ENCODE measurements at regions not wholly inside any gene's neighbourhood (a gene's known extent, or its start where the extent isn't known, plus 50 kb on each side); places are given as distances from the start of the nearest gene placed in this dataset.

DNA sequence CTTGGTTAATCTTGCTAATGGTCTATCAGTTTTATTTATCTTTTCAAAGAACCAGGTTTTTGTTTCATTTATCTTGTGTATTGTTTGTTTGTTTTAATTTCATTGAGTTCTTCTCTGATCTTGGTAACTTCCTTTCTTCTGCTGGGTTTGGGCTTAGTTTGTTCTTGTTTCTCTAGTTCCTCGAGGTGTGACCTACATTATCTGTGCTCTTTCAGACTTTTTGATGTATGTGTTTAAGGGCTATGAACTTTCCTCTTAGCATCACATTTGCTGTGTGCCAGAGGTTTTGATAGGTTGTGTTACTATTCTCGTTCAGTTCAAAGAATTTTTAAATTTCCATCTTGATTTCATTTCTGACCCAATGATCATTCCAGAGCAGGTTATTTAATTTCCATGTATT, 365.4 kb upstream of the GATB start:
- Histone ChIP-seq H3K27me3 (ENCODE audit: control insufficient read depth in 1 of 2, insufficient read depth in 2 of 2, low read length in 2 of 2) (no peaks in the 10 kb centered on the region), H3K27ac (ENCODE audit: low read depth, low read length) (no peak overlapping the region), H3K36me3 (ENCODE audit: control insufficient read depth in 1 of 2, insufficient read depth in 2 of 2, low read length in 2 of 2) (no peaks in the 10 kb centered on the region), H3K4me3 (ENCODE audit: low read depth in 1 of 2, low read length in 2 of 2) (no peak overlapping the region), H3K9ac (ENCODE audit: low read depth in 1 of 2, low read length in 2 of 2) (no peak overlapping the region), H3K9me3 (ENCODE audit: control insufficient read depth in 1 of 2, low read length in 2 of 2) (peaks cover 0 to 5% of the 10 kb centered on the region in 2 donors), H3K4me1 (ENCODE audit: control insufficient read depth in 1 of 2, insufficient read depth in 2 of 2, low read length in 2 of 2) (no peaks in the 10 kb centered on the region)

DNA sequence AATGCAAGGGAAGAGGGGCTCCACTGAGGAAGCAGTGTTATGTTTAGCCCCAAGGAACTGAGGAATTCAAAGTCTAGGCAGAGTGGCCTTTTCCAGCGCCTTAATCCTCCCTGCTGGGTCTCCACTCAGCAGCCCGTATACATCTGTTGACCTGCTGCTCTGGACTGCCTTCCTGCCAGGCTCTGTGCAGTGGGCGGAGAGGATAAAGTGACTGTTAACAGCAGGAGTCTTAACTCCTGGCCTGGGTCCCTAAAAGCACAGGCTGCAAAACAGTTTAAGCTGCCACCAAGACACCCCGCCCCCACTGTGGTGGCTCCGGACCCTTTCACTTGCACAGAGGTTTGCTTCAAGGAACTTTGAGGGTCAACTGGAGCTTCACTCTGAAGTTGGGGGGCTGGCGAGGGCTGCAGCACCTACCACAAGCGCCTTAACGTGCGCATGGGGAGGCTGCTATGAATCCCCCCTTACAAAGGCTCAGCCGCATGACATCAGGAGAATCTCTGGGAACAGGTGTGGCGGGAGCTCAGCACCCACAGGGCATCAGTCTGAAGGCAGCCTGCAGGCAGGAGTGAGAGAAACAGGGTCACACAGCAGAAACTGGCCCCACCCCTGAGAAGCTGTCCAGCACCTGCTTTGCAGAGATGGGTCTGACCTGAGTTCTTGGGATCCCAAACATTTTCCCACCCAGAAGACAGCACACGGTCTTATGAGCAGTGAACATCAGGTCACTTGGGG, 358.2 kb upstream of the GATB start:
- Histone ChIP-seq H3K4me3 (ENCODE audit: low read depth in 1 of 2, low read length in 2 of 2) (no peak overlapping the region), H3K9me3 (ENCODE audit: control insufficient read depth in 1 of 2, low read length in 2 of 2) (peaks cover 0 to 5% of the 10 kb centered on the region in 2 donors), H3K27ac (ENCODE audit: low read depth, low read length) (no peak overlapping the region), H3K4me1 (ENCODE audit: control insufficient read depth in 1 of 2, insufficient read depth in 2 of 2, low read length in 2 of 2) (no peaks in the 10 kb centered on the region), H3K9ac (ENCODE audit: low read depth in 1 of 2, low read length in 2 of 2) (no peak overlapping the region), H3K27me3 (ENCODE audit: control insufficient read depth in 1 of 2, insufficient read depth in 2 of 2, low read length in 2 of 2) (peaks cover 0 to 4% of the 10 kb centered on the region in 2 donors), H3K36me3 (ENCODE audit: control insufficient read depth in 1 of 2, insufficient read depth in 2 of 2, low read length in 2 of 2) (no peaks in the 10 kb centered on the region)

DNA sequence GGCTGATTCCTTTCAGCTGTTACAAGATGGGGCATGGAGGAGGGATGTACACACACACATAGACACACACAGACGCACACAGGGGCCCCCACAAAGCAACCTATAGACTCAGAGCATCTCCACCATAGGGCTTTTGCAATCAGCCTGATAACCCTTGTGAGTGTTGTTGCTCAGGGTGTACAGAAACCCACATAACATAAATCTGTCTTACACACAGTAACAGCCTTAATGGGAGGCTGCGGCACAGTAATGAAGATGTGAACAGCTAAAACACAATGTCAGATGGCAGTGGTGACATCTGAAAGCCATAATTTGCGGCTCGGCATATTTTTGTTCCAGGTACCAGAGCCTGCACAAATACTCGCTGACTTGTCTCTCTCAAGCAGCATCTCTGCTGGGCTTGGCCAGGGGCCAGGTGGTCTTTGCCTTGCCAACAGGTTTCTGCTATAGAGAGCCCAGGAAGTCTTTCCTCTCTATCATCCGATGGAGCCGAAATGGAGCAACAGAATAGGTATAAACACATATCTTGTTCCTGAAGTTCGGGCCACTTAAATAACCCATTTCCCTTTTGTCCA, 357.2 kb upstream of the GATB start:
- no peaks in the 10 kb centered on the region for H3K36me3 ChIP-seq (ENCODE audit: control insufficient read depth in 1 of 2, insufficient read depth in 2 of 2, low read length in 2 of 2)
- H3K4me3 ChIP-seq (ENCODE audit: low read depth in 1 of 2, low read length in 2 of 2): no peak overlapping the region
- H3K27ac ChIP-seq (ENCODE audit: low read depth, low read length): no peak overlapping the region
- H3K4me1 ChIP-seq (ENCODE audit: control insufficient read depth in 1 of 2, insufficient read depth in 2 of 2, low read length in 2 of 2): no peaks in the 10 kb centered on the region
- peaks cover 0 to 5% of the 10 kb centered on the region in 2 donors for H3K9me3 ChIP-seq (ENCODE audit: control insufficient read depth in 1 of 2, low read length in 2 of 2)
- H3K9ac ChIP-seq (ENCODE audit: low read depth in 1 of 2, low read length in 2 of 2): no peak overlapping the region
- H3K27me3 ChIP-seq (ENCODE audit: control insufficient read depth in 1 of 2, insufficient read depth in 2 of 2, low read length in 2 of 2): peaks cover 0 to 4% of the 10 kb centered on the region in 2 donors

DNA sequence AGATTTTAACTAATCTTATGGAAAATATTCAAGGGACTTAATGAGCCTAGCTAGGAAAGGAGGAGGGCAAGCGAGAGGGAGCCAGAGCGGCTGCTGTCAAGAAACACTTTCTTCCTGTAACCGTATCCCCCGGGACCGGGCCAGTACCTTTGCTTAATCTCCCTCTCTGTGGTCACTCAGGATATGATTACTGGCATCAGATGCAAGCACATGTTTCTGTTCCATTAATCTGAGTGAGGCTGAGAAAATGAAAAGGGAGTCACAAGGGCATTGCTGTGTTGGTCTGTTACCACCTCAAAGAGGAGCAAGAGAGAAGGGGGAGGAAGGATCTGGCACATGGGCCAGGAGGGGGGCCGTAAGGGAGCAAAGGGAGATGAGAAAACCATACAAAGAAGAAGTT, 356.7 kb upstream of the GATB start:
- peaks cover 0 to 4% of the 10 kb centered on the region in 2 donors for H3K27me3 ChIP-seq (ENCODE audit: control insufficient read depth in 1 of 2, insufficient read depth in 2 of 2, low read length in 2 of 2)
- no peaks in the 10 kb centered on the region for H3K4me1 ChIP-seq (ENCODE audit: control insufficient read depth in 1 of 2, insufficient read depth in 2 of 2, low read length in 2 of 2)
- H3K27ac ChIP-seq (ENCODE audit: low read depth, low read length): no peak overlapping the region
- peaks cover 0 to 5% of the 10 kb centered on the region in 2 donors for H3K9me3 ChIP-seq (ENCODE audit: control insufficient read depth in 1 of 2, low read length in 2 of 2)
- H3K9ac ChIP-seq (ENCODE audit: low read depth in 1 of 2, low read length in 2 of 2): no peak overlapping the region
- H3K4me3 ChIP-seq (ENCODE audit: low read depth in 1 of 2, low read length in 2 of 2): no peak overlapping the region
- H3K36me3 ChIP-seq (ENCODE audit: control insufficient read depth in 1 of 2, insufficient read depth in 2 of 2, low read length in 2 of 2): no peaks in the 10 kb centered on the region

DNA sequence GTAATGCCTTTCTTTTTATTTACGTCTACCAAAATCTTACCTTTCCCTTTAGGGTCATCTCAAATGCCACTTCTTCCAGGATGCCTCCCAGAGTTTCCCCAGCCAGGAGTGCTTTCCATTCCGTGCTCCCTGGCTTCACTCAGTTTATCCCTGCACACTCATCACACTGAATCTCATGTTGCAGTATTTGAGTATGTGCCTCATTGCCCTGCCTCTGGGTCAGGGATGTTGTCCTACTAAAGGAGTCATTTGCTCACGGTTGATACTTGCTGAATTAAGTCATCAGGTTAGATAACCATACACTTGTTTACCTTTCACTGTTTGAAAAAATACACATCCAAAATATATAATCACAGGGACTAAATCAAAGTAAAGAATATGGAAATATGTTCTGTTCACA, 356.2 kb upstream of the GATB start:
- no peak overlapping the region for H3K9ac ChIP-seq (ENCODE audit: low read depth in 1 of 2, low read length in 2 of 2)
- H3K9me3 ChIP-seq (ENCODE audit: control insufficient read depth in 1 of 2, low read length in 2 of 2): peaks cover 0 to 3% of the 10 kb centered on the region in 2 donors
- H3K27me3 ChIP-seq (ENCODE audit: control insufficient read depth in 1 of 2, insufficient read depth in 2 of 2, low read length in 2 of 2): peaks cover 0 to 4% of the 10 kb centered on the region in 2 donors
- H3K36me3 ChIP-seq (ENCODE audit: control insufficient read depth in 1 of 2, insufficient read depth in 2 of 2, low read length in 2 of 2): no peaks in the 10 kb centered on the region
- no peak overlapping the region for H3K4me3 ChIP-seq (ENCODE audit: low read depth in 1 of 2, low read length in 2 of 2)
- no peak overlapping the region for H3K27ac ChIP-seq (ENCODE audit: low read depth, low read length)
- no peaks in the 10 kb centered on the region for H3K4me1 ChIP-seq (ENCODE audit: control insufficient read depth in 1 of 2, insufficient read depth in 2 of 2, low read length in 2 of 2)

DNA sequence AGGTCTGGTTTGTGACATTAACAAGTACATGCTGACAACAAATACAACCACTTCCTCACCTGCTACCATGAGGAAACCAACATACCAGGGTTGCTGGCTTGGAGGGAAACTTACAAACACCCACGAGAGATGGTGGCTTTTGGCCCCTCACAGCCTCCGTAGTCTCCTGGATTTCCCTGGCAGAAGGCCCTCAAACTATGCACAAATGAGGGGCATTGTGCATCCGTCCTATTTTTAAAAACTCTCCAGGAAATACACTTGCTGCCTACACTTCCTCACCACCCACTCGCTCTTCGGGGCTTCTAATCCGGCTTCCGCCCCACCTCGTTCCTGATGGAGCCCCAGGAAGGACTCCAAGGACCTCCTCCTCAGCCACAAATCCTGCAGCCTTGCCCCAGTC, 355.0 kb upstream of the GATB start:
- no peak overlapping the region for H3K27ac ChIP-seq (ENCODE audit: low read depth, low read length)
- no peaks in the 10 kb centered on the region for H3K4me1 ChIP-seq (ENCODE audit: control insufficient read depth in 1 of 2, insufficient read depth in 2 of 2, low read length in 2 of 2)
- H3K4me3 ChIP-seq (ENCODE audit: low read depth in 1 of 2, low read length in 2 of 2): no peak overlapping the region
- H3K36me3 ChIP-seq (ENCODE audit: control insufficient read depth in 1 of 2, insufficient read depth in 2 of 2, low read length in 2 of 2): no peaks in the 10 kb centered on the region
- no peak overlapping the region for H3K9ac ChIP-seq (ENCODE audit: low read depth in 1 of 2, low read length in 2 of 2)
- H3K27me3 ChIP-seq (ENCODE audit: control insufficient read depth in 1 of 2, insufficient read depth in 2 of 2, low read length in 2 of 2): peaks cover 0 to 4% of the 10 kb centered on the region in 2 donors
- H3K9me3 ChIP-seq (ENCODE audit: control insufficient read depth in 1 of 2, low read length in 2 of 2): no peaks in the 10 kb centered on the region

DNA sequence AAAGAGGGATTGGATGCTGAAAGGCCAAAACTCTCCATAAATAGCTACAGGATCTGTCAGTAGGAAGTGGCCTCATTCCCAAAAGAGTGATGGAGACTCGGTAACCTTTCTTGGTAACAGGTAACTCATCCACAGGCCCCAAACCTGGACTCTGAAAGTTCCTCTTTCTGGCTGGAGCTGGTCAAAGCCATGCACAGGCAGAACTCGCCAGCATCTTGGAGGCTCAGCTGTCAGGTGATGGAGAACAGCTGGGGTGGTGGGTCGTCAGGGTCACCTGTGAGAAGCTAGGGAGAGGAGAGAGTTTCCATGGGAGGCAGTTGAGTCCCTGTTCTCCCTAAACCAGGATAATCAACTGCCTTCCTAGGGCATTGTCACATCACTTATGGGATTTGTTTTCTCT, 354.3 kb upstream of the GATB start:
- Histone ChIP-seq H3K4me3 (ENCODE audit: low read depth in 1 of 2, low read length in 2 of 2) (no peak overlapping the region), H3K27ac (ENCODE audit: low read depth, low read length) (no peak overlapping the region), H3K9ac (ENCODE audit: low read depth in 1 of 2, low read length in 2 of 2) (no peak overlapping the region), H3K4me1 (ENCODE audit: control insufficient read depth in 1 of 2, insufficient read depth in 2 of 2, low read length in 2 of 2) (no peaks in the 10 kb centered on the region), H3K9me3 (ENCODE audit: control insufficient read depth in 1 of 2, low read length in 2 of 2) (no peaks in the 10 kb centered on the region), H3K36me3 (ENCODE audit: control insufficient read depth in 1 of 2, insufficient read depth in 2 of 2, low read length in 2 of 2) (no peaks in the 10 kb centered on the region), H3K27me3 (ENCODE audit: control insufficient read depth in 1 of 2, insufficient read depth in 2 of 2, low read length in 2 of 2) (peaks cover 0 to 4% of the 10 kb centered on the region in 2 donors)

DNA sequence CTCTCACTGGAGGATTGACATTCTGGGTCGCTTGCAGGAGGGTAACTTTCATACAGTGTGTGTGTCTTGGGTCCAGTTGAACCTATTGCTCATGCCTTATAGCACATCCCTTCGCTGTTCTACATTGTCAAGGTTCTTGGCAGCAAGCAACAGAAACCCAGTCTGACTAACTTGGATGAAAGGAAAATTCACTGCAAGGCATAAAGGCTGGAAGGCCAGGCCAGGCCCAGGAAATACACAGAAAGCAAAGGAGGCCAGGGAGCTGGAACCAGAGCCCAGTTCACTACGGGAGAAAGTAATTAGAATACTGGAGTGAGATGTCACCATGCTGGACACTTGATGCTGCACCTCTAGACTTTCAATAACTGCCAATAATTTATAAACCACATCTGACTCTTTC, 353.8 kb upstream of the GATB start:
- no peaks in the 10 kb centered on the region for H3K4me1 ChIP-seq (ENCODE audit: control insufficient read depth in 1 of 2, insufficient read depth in 2 of 2, low read length in 2 of 2)
- H3K4me3 ChIP-seq (ENCODE audit: low read depth in 1 of 2, low read length in 2 of 2): no peak overlapping the region
- no peak overlapping the region for H3K9ac ChIP-seq (ENCODE audit: low read depth in 1 of 2, low read length in 2 of 2)
- H3K27ac ChIP-seq (ENCODE audit: low read depth, low read length): no peak overlapping the region
- no peaks in the 10 kb centered on the region for H3K9me3 ChIP-seq (ENCODE audit: control insufficient read depth in 1 of 2, low read length in 2 of 2)
- no peaks in the 10 kb centered on the region for H3K36me3 ChIP-seq (ENCODE audit: control insufficient read depth in 1 of 2, insufficient read depth in 2 of 2, low read length in 2 of 2)
- peaks cover 0 to 4% of the 10 kb centered on the region in 2 donors for H3K27me3 ChIP-seq (ENCODE audit: control insufficient read depth in 1 of 2, insufficient read depth in 2 of 2, low read length in 2 of 2)

DNA sequence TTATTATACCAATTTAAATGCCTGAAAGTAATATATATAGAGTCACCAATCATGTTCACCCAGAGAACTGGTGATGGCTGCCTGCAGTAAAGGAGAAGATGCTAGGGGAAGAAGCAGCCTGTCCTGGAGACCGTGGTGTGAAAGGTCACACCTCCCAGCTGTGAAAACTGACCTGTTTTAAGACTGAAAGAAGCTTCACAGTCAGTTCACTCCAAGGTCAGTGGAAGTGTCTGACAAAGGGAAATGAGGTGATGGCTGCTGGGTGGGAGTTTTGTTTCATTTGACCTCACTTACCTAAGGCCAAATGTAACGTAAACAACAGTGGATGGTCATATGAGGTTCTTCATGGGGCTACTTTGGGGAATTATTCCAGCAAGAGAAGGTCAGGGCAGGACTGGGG, 352.1 kb upstream of the GATB start:
- Histone ChIP-seq H3K9me3 (ENCODE audit: control insufficient read depth in 1 of 2, low read length in 2 of 2) (no peaks in the 10 kb centered on the region), H3K27ac (ENCODE audit: low read depth, low read length) (no peak overlapping the region), H3K36me3 (ENCODE audit: control insufficient read depth in 1 of 2, insufficient read depth in 2 of 2, low read length in 2 of 2) (no peaks in the 10 kb centered on the region), H3K9ac (ENCODE audit: low read depth in 1 of 2, low read length in 2 of 2) (no peak overlapping the region), H3K4me1 (ENCODE audit: control insufficient read depth in 1 of 2, insufficient read depth in 2 of 2, low read length in 2 of 2) (peaks cover 0 to 4% of the 10 kb centered on the region in 2 donors), H3K27me3 (ENCODE audit: control insufficient read depth in 1 of 2, insufficient read depth in 2 of 2, low read length in 2 of 2) (no peaks in the 10 kb centered on the region), H3K4me3 (ENCODE audit: low read depth in 1 of 2, low read length in 2 of 2) (no peak overlapping the region)

DNA sequence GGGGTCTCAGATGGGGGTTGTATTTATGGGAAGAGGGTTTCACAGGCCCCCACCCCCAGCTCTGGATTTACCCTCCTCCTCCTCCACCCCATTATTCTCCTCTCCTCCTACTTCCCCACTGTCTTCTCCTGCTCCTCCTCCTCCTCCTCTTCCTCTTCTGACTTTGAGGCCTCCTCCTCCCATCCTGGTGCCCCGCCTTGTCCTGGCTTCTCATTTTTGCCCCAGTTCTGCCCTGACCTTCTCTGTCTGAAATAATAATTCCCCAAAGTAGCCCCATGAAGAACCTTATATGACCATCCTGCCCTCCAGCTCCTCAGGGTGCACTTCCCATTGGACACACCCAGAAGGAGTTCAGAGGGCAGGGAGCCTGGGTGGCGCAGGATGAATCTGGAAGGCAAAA, 351.4 kb upstream of the GATB start:
- Histone ChIP-seq H3K36me3 (ENCODE audit: control insufficient read depth in 1 of 2, insufficient read depth in 2 of 2, low read length in 2 of 2) (no peaks in the 10 kb centered on the region), H3K27ac (ENCODE audit: low read depth, low read length) (no peak overlapping the region), H3K9me3 (ENCODE audit: control insufficient read depth in 1 of 2, low read length in 2 of 2) (no peaks in the 10 kb centered on the region), H3K27me3 (ENCODE audit: control insufficient read depth in 1 of 2, insufficient read depth in 2 of 2, low read length in 2 of 2) (no peaks in the 10 kb centered on the region), H3K9ac (ENCODE audit: low read depth in 1 of 2, low read length in 2 of 2) (no peak overlapping the region), H3K4me3 (ENCODE audit: low read depth in 1 of 2, low read length in 2 of 2) (no peak overlapping the region), H3K4me1 (ENCODE audit: control insufficient read depth in 1 of 2, insufficient read depth in 2 of 2, low read length in 2 of 2) (peaks cover 0 to 4% of the 10 kb centered on the region in 2 donors)

All from duodenal mucosa (tissue), 2 donors.